PC-3 (cell line): ENCODE measurements at regions not wholly inside any gene's neighbourhood (a gene's known extent, or its start where the extent isn't known, plus 50 kb on each side); places are given as distances from the start of the nearest gene placed in this dataset.

Experiments used
- EZH2 ChIP-seq: fragments of 300-600 bp; sonication (generic); IDR thresholded peaks from one replicate; pipeline ENCODE4 v1.6.1; 2017; ENCODE audit warnings: antibody characterized with exemption, mild to moderate bottlenecking, low read length; ENCODE audit not compliant: unreplicated experiment
- EZH2phosphoT487 ChIP-seq: fragments of 300-600 bp; sonication (generic); IDR thresholded peaks from 2 replicates; pipeline ENCODE4 v1.6.1; 2018; ENCODE audit warnings: mild to moderate bottlenecking, antibody characterized with exemption, low read length, borderline replicate concordance
- TF ChIP-seq, protein P1 (sequence below): fragments of 300-600 bp; sonication (generic); conservative IDR thresholded peaks from 2 replicates; pipeline ENCODE4 v1.5.1; 2017; ENCODE audit warnings: antibody characterized with exemption, low read depth, mild to moderate bottlenecking, low read length

- TF ChIP-seq, protein P1, sequence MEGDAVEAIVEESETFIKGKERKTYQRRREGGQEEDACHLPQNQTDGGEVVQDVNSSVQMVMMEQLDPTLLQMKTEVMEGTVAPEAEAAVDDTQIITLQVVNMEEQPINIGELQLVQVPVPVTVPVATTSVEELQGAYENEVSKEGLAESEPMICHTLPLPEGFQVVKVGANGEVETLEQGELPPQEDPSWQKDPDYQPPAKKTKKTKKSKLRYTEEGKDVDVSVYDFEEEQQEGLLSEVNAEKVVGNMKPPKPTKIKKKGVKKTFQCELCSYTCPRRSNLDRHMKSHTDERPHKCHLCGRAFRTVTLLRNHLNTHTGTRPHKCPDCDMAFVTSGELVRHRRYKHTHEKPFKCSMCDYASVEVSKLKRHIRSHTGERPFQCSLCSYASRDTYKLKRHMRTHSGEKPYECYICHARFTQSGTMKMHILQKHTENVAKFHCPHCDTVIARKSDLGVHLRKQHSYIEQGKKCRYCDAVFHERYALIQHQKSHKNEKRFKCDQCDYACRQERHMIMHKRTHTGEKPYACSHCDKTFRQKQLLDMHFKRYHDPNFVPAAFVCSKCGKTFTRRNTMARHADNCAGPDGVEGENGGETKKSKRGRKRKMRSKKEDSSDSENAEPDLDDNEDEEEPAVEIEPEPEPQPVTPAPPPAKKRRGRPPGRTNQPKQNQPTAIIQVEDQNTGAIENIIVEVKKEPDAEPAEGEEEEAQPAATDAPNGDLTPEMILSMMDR = peak; percentile 69
- no peak for TF ChIP-seq EZH2
- no peak for TF ChIP-seq EZH2phosphoT487
Observed at GRCh38 chr9:30065888-30066287, 2318.6 kb upstream of the ACO1 start.
